HK-2 (cell line): ENCODE measurements at regions not wholly inside any gene's neighbourhood (a gene's known extent, or its start where the extent isn't known, plus 50 kb on each side); places are given as distances from the start of the nearest gene placed in this dataset.

Experiments
- DNase-seq: peaks from one replicate; pipeline ENCODE4 v3.0.0-alpha.2; 2018; ENCODE audit not compliant: unreplicated experiment

GRCh38 chr16:51490866-51491265 lies 339.8 kb upstream of the SALL1 start:
- no peak for DNase-seq

DNA sequence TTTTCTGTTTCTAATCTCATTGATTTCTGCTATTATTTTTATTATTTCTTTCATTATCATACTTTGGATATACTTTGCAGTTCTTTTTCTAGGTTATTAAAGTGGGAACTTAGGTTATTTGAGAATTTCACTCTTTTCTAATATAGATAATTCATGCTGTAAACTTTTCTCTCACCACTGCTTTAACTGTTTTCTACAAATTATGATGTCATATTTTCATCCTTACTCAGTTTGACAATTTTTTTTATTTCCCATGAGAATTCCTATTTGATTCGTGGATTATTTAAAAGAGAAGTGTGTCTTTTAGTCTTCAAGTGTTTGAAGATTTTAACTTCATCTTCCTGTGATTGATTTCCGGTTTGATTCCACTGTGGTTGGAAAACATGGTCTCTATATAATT lies 336.8 kb upstream of the SALL1 start:
- no peak for DNase-seq

DNA sequence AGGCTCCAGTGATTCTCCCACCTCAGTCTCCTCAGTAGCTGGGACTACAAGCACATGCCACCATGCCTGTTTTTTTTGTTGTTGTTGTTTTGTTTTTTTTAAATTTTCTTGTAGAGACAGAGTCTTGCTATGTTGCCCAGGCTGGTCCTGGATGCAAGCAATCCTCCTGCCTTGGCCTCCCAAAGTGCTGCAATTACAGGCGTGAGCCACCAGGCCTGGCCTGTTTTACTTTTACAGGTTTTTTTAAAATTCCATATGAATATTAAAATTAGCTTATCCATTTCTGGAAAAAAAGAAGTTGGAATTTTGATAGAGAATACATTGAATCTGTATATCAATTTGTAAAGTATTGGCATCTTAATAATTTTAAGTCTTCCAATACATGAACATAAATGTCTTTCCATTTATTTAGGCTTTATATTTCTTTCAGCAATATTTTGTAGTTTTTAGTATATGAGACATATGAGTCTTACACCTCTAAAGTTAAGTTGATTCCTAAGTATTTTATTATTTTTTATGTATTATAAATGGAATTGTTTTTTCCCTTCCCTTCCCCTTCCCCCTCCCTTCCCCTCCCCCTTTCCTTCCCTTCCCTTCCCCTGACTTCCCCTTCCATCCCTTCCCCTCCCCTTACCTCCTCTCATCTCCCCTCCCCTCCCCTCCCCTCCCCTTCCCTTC lies 323.5 kb upstream of the SALL1 start:
- DNase-seq = no peak

- no peak for DNase-seq
Observed at GRCh38 chr16:51473091-51473490, 322.0 kb upstream of the SALL1 start.

GRCh38 chr16:51470492-51470891 lies 319.4 kb upstream of the SALL1 start:
- no peak for DNase-seq

- DNase-seq = no peak
Observed at GRCh38 chr16:51464996-51465395, 313.9 kb upstream of the SALL1 start.

DNA sequence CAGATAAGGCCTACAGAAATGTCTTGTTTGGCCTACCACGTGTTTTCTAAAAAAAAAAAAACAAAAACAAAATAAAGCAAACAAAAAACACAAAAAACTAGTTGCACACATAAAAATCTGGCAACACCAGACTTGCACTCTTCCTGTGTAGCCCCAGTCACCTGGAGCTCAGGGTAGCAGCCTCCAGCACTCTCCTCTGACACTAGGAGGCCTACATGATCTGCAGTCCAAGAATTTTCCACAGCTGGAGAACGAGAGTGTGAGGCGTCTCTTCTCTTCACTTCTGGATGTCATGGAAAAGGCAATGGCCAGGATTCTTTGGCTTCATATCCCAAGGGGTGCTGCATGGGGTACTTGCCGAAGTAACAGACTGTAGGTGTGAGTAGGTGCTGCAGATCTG lies 310.2 kb upstream of the SALL1 start:
- no peak for DNase-seq

DNA sequence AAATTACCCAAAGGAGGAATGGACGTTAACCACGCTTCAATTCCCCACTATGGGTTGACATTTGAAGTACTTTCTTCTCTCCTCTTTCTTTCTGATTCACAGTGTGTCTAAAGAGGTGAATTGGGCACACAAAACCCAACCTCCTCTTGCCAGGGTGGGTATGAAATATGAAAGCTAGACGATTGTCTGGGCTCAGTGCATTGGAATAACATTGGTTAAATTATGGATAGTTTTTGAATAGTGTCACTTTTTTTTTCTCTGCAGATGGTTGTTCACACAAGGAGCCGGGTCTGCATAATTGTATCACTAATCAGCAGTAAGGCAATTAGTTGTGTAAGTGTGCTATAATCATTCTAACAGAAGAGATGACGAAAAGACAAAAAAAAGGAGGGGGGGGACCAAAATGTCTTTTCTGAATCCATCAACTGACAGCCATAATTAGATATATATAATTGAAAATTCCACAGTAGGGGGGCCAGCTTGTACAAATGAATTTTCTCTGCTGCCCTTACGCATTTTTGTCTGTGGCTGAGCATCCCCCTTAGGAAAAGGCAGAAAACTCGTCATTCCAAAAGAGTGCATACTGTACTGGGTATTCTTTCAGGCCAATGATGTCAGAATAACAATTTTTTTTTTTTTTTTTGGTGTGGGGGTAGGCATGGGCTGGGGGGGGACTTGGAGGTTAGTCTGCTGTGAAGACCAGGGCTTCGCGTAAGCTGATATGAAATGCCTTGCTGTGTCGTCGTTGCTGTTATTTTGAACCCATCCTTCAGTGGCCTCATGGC lies 307.5 kb upstream of the SALL1 start:
- DNase-seq = no peak

DNA sequence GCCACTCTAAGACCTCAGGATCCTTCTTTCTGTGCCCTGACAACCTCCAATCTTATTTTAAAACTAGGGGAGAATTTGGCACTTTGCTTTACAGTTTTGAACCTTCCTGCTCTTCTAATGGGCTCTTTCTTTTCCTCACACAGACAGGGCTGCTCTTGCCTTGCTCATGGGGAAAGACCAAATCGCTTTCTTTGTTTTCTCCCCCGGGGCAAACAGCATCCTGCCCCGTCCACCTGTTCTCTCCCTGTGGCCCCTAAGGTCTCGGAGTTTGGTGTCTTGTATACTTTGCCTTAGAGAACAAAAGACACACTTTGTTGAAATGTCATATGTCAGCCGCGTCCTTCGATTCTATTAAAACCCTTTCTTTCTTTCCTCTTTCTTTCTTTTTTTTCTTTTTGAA lies 306.7 kb upstream of the SALL1 start:
- no peak for DNase-seq

- no peak for DNase-seq
Observed at GRCh38 chr16:51455398-51455797, 304.3 kb upstream of the SALL1 start.

- DNase-seq = no peak
Observed at GRCh38 chr16:51453251-51453650, 302.2 kb upstream of the SALL1 start.

DNA sequence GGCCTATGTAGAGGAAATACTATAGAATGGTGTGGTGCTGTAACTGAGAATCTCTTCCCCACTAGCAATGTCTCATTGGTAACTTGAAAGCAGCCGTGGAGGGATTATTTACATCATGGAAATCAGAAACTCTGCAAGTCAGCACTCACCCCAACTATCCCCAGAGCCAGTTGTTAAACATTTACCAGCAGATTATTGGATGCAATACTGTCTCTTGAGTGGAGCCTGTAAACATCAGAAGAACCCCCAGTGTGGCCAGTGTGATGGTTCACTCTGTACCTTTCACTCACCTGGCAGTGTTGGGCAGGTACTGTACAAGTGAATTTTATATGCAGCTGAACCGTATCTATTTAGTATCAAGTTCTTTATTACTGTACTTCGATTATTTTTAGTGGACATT lies 299.8 kb upstream of the SALL1 start:
- DNase-seq = no peak

DNA sequence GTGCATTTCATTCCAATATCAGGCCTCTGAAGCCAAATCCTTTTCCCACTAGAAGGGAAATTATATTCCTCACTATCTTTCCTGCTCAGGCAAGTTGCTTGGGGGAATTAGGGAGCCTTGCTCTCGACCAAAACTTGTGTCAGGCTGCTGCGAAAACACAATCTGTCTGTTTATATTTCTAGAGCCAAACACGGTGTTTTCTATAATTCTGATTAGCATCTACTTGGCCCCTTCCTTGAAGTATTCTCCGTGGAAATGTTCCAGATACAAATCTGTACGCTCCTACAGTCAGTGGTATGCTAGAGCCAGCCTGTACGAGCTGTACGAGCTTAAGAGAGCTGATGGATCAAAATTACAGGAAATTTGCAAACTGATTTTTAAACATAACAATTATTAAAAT lies 299.3 kb upstream of the SALL1 start:
- no peak for DNase-seq

DNA sequence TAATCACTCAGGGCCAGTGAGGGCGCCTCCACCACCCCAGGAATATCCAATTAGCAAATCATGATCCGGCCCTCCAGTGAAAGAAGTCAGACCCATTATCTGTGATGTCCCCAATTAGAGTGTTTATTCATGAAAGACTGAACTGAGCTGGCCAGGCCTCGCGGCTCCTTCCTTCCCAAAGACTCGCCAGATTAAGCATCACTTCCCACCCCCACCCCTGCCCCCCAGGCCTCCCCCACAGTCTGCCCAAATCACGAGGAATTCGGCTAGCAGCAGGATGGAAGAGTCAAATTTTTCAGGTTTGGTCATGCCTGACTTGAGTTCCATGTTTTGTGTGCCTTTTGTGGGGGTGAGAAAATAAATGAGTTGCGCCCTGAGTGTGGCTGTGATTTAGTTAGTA lies 298.4 kb upstream of the SALL1 start:
- DNase-seq = no peak

DNA sequence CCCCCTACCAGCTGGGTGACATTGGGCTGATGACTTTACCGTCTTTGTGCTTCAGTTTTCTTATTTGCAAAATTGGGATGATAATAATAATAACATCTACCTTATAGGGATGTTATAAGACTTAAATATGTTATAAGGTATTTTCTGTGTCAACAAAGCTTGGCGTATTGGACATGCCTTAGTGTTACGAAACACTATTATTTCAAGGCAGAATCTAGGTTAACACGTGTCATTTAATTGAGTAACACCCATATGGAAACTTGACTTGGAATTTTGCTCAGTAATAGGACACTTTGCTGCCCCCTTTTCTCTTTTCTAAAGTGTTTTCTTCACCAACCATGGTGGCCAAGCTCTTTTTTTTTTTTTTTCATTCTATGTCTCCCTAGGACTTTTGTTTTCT lies 294.2 kb upstream of the SALL1 start:
- DNase-seq = no peak

DNA sequence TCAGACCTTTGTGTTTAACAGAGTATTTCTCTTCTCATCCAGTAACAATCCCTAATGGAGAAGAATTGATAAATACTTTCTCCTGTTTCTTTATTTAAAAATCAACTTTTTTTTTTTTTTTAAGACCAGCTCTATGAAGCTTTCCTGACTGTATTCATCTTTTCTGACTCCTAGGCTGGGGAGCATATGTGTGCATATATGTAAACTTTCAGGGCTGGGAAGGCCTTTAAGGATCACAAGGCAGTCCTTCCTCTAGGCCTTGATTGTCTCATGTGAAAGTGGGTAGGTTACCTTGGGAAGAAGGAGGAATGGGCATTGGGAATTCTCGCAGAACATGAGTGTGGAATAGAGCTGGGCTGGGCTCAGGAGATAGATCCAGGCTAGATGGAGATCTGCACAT lies 292.9 kb upstream of the SALL1 start:
- no peak for DNase-seq

GRCh38 chr16:51442141-51442870 lies 291.2 kb upstream of the SALL1 start:
- DNase-seq = no peak

DNA sequence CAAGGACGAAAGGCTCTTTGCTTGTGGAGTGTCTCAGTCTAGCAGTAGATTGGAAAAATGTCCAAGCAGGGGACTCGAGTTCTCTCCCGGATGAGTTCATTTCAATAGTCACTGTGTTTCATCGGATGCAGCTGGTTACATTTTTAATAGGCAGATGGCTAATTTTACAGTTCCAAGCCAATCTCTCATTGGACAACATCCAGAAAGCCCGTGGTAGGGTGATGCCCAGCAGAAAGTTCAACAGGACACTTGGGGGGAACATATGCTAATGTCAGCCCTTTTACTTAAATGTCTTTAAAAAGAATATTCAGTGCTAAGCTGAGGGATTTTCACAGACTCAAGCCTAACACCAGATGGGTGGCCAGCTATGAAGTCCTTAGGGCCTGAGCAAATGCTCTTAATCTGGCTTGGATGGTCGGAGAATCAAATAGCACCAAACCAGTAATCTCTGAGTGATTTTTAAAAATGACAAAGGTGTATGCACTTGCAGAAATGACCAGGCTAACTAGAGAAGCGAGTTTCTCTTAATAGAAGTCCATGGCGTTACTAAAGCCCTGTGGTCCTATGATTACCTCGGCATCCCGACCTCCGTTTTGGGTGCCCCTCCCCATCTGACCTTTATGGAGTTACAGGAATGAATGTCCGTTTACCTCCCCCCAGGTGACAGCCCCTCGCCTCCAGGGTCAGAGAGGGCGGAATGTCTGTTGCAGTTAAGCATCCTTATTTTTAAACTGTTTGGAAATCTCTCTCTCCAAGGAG lies 289.2 kb upstream of the SALL1 start:
- no peak for DNase-seq

GRCh38 chr16:51439271-51439670 lies 288.2 kb upstream of the SALL1 start:
- DNase-seq = no peak

DNA sequence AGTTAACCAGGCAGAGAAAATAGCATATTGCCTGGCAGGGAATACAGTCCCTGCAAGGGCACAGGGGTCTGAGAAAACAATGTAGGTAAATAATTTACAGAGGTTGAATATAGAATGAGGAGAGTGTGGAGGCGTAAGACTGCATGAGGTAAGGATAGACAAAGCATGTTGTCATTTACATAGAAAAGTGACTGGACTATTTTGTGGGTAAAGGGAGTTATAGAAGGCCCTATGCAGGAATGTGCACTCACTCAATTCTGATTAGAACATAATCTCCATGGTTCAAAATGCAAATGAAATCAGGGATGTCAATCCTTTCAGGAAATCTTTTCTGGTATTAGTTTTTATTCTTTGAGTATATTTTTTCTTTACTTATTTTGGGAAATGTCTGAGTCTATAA lies 285.7 kb upstream of the SALL1 start:
- no peak for DNase-seq

DNA sequence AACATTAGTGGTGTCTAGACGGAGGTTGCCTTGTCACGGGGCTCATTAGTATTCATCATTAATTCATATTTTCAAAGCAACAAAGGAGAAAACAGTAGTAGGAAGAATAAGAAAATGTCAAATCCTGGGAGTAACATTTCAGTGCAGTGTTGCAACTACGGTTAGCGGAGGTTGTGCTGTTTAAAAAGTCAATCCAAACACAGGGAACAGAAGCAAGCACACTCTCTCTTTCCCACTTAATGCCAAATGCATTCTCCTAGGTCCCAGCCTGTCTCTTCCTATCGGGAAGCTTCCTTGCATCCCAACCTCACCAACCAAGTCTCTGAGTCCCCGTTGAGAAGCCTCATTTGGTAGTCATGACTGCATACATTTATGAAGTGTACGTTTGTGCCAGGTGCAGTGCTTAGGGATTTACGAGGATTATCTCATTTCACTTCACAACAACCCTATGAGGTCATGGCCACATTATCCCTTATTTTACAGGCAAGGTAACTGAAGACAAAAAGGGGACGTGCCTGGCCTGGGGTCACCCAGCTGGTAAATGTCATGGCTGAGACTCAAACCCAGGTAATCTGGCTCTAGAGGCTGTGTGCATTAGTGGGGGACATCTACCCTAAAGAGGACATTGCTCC lies 283.6 kb upstream of the SALL1 start:
- DNase-seq = no peak

GRCh38 chr16:51433599-51433998 lies 282.5 kb upstream of the SALL1 start:
- DNase-seq = no peak
